B cell (primary cell): ENCODE measurements at regions not wholly inside any gene's neighbourhood (a gene's known extent, or its start where the extent isn't known, plus 50 kb on each side); places are given as distances from the start of the nearest gene placed in this dataset.

ENCODE experiments used
- ATAC-seq: fragments of 200-7000 bp; cut with Tn5 transposase; one replicate; pipeline ENCODE4 v1.10.0; 2021; ENCODE audit warnings: low read depth, mild to moderate bottlenecking, moderate number of reproducible peaks, moderate library complexity
- CTCF ChIA-PET: fragments of 350-600 bp; sonication (Branson Sonifier 250); formaldehyde crosslinking; loops from one replicate; lab custom pipeline; 2021; ENCODE audit warnings: antibody characterized with exemption, inconsistent platforms; lab: Charles Lee
- POLR2A ChIA-PET: fragments of 350-600 bp; sonication (Branson Sonifier 250); formaldehyde crosslinking; loops from one replicate; lab custom pipeline; 2021; ENCODE audit warnings: antibody characterized with exemption; lab: Charles Lee
- DNase-seq: peaks from one replicate; pipeline ENCODE4 v3.0.0; 2013
- H2AFZ ChIP-seq: 2 replicates; pipeline ENCODE4 v1.6.1; 2012; ENCODE audit warnings: mild to moderate bottlenecking, low read depth, low read length; ENCODE audit not compliant: insufficient read depth, poor library complexity, severe bottlenecking
- H3K27ac ChIP-seq, 2 donors: 1 replicate in 1 of 2; 2 replicates in 1 of 2; pipeline ENCODE4 v1.5.1; 2012 to 2013; ENCODE audit warnings: low read length in 2 of 2, mild to moderate bottlenecking in 2 of 2, moderate library complexity in 1 of 2
- H3K27me3 ChIP-seq, 4 experiments: fragments of 200-600 bp in 1 of 4; sonication (generic) in 1 of 4; replicated peaks in 1 of 4; 1 replicate in 2 of 4; 2 replicates in 2 of 4; pipeline versions ENCODE4 v1.6.1 to v1.7.0; 2013 to 2016; ENCODE audit warnings: low read length in 3 of 4, mild to moderate bottlenecking in 2 of 4, mixed read lengths in 1 of 4, moderate library complexity in 1 of 4; ENCODE audit not compliant: insufficient read depth in 4 of 4, control insufficient read depth in 3 of 4; ENCODE audit errors: control extremely low read depth in 1 of 4
- H3K36me3 ChIP-seq, 2 experiments: replicated peaks in 1 of 2; 1 replicate in 1 of 2; 2 replicates in 1 of 2; pipeline versions ENCODE4 v1.6.1 to v1.7.1; 2013; ENCODE audit warnings: low read length in 1 of 2; ENCODE audit not compliant: insufficient read depth in 2 of 2, control insufficient read depth in 1 of 2; ENCODE audit errors: control extremely low read depth in 1 of 2, extremely low read depth in 1 of 2
- H3K4me1 ChIP-seq, 2 donors: fragments of 200-600 bp in 1 of 2; sonication (generic) in 1 of 2; 1 replicate in 1 of 2; 2 replicates in 1 of 2; pipeline versions ENCODE4 v1.5.1 to v1.6.1; 2013 to 2017; ENCODE audit warnings: low read length in 2 of 2; ENCODE audit not compliant: control insufficient read depth in 2 of 2, insufficient read depth in 2 of 2
- H3K4me2 ChIP-seq: replicated peaks from 2 replicates; pipeline ENCODE3; 2012; ENCODE audit warnings: mild to moderate bottlenecking, low read depth, low read length; ENCODE audit not compliant: poor library complexity, severe bottlenecking
- H3K4me3 ChIP-seq, 5 experiments: fragments of 200-600 bp in 1 of 5; sonication (generic) in 1 of 5; 1 replicate in 3 of 5; 2 replicates in 2 of 5; pipeline versions ENCODE4 v1.5.1 to v1.7.0; 2011 to 2016; ENCODE audit warnings: low read length in 4 of 5, mild to moderate bottlenecking in 4 of 5, low read depth in 2 of 5, control low read depth in 1 of 5, moderate library complexity in 1 of 5; ENCODE audit not compliant: insufficient read depth in 1 of 5; ENCODE audit errors: control extremely low read depth in 1 of 5, extremely low read depth in 1 of 5
- H3K79me2 ChIP-seq: fragments of 200-600 bp; sonication (generic); one replicate; pipeline ENCODE4 v1.6.0; 2016; ENCODE audit warnings: low read length; ENCODE audit not compliant: control insufficient read depth, insufficient read depth
- H3K9ac ChIP-seq: fragments of 200-600 bp; sonication (generic); 2 replicates; pipeline ENCODE4 v1.6.1; 2017; ENCODE audit warnings: mild to moderate bottlenecking, low read length, moderate library complexity
- H3K9me3 ChIP-seq, 3 donors: one replicate each; pipeline versions ENCODE4 v1.6.1 to v1.7.1; 2013; ENCODE audit warnings: low read length in 2 of 3; ENCODE audit not compliant: control insufficient read depth in 2 of 3, insufficient read depth in 1 of 3; ENCODE audit errors: control extremely low read depth in 1 of 3
- H4K20me1 ChIP-seq: 2 replicates; pipeline ENCODE4 v1.6.0; 2012; ENCODE audit warnings: mild to moderate bottlenecking, low read length; ENCODE audit not compliant: insufficient read depth, control insufficient read depth, poor library complexity, severe bottlenecking
- H3K27ac Mint-ChIP-seq: one replicate; pipeline ENCODE4 v1.8.0; 2021; ENCODE audit warnings: mixed read lengths
- H3K27me3 Mint-ChIP-seq: one replicate; pipeline ENCODE4 v1.8.0; 2021; ENCODE audit warnings: mixed read lengths
- H3K4me1 Mint-ChIP-seq: one replicate; pipeline ENCODE4 v1.8.0; 2021; ENCODE audit warnings: mixed read lengths
- H3K4me3 Mint-ChIP-seq: one replicate; pipeline ENCODE4 v1.8.0; 2021; ENCODE audit warnings: mixed read lengths
- H3K9me3 Mint-ChIP-seq: one replicate; pipeline ENCODE4 v1.8.0; 2022; ENCODE audit warnings: mixed read lengths; ENCODE audit not compliant: insufficient read depth
- EZH2 ChIP-seq: IDR thresholded peaks from 2 replicates; pipeline ENCODE4 v1.6.1; 2012; ENCODE audit warnings: borderline replicate concordance, low read depth, mild to moderate bottlenecking, moderate library complexity, low read length; ENCODE audit not compliant: insufficient read depth, poor library complexity, severe bottlenecking
- WGBS: methylation state at CpG from one replicate; pipeline ENCODE4 v1.1.5; 2013; ENCODE audit warnings: missing lambda C conversion rate; ENCODE audit not compliant: insufficient coverage; 5-methylcytosine and 5-hydroxymethylcytosine counted together
- intact Hi-C: fragments of 100-400 bp; cut with micrococcal nuclease; formaldehyde crosslinking; loops from one replicate; pipeline ENCODE4 v1.10.0; 2022
- TF ChIP-seq, protein P1 (sequence below): fragments of 200-600 bp; IDR thresholded peaks from one replicate; pipeline ENCODE4 v1.8.0; 2022; ENCODE audit warnings: antibody characterized with exemption, mild to moderate bottlenecking

DNA sequence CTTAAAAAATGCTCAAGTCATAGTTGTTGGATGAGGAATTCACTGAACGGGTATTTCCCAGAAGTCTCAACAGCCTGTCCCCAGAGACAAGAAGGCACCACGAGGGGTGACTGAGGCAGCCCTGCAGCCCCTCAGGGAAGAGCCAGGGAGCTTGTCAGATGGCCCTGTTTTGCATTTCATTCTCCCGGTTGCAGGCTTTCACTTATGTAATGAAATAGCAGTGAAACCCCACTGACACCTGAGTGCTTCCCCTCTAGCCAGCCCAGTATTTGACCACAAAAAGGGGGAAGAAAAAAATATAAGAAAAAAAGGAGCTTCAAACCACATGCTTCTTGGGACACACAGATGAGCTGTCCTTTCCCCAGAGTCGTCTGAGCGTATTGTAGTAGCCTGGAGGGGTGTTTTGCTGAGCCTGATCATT lies 75.3 kb upstream of the IL12B start:
- no peak overlapping the region for H2AFZ ChIP-seq
- ATAC-seq (peak; percentile 69), DNase-seq (peak; percentile 55)
- intact Hi-C loops, result no loop called here
- H3K27ac ChIP-seq, result no peak overlapping the region
- no peak overlapping the region for H3K4me3 ChIP-seq
- TF ChIP-seq EZH2, result no peak
- Mint-ChIP-seq H3K27me3 (no peaks in the 10 kb centered on the region), H3K9me3 (no peaks in the 10 kb centered on the region), H3K4me3 (peak overlapping the region; percentile 11), H3K27ac (no peak overlapping the region), H3K4me1 (peaks cover 27% of the 10 kb centered on the region)
- H3K9ac ChIP-seq, result no peak overlapping the region
- H3K27me3 ChIP-seq, result peaks cover 0 to 5% (median 0%) of the 10 kb centered on the region in 4 experiments
- no peaks in the 10 kb centered on the region for H3K9me3 ChIP-seq
- ChIA-PET POLR2A (no interaction called here), CTCF (no interaction called here)
- peak overlapping the region; percentile 20 for H3K4me2 ChIP-seq
- no peaks in the 10 kb centered on the region for H4K20me1 ChIP-seq
- no peaks in the 10 kb centered on the region for H3K36me3 ChIP-seq
- H3K4me1 ChIP-seq, result peaks cover 7 to 11% of the 10 kb centered on the region in 2 donors
- H3K79me2 ChIP-seq, result no peaks in the 10 kb centered on the region
- 0% methylated on average over 2 of the region's 5 CpGs for WGBS

DNA sequence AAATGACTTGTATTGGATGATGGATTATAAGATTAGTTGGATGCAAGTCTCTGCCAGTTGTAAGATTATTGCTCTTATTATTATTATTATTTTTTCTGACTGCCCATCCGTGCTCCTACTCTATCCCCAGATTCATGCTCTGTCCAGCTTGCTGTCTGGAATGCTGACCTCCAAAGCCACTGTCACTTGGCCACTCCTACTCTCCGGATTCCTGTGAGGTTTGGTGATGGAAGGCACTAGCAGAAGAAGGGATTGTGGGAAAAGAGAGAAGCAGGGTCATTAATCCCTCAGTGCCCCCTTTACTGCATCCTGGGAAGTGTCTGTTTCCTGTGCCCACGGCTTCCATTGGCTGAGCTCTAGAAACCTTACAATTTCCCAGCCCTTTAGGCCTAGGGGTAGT lies 76.3 kb upstream of the IL12B start:
- intact Hi-C loops, result no loop called here
- peaks cover 0 to 5% (median 0%) of the 10 kb centered on the region in 4 experiments for H3K27me3 ChIP-seq
- POLR2A ChIA-PET, result no interaction called here
- no CpG with 5 or more reads among the region's 3 CpGs for WGBS
- DNase-seq, result no peak
- H4K20me1 ChIP-seq, result no peaks in the 10 kb centered on the region
- Mint-ChIP-seq H3K4me3 (no peak overlapping the region), H3K4me1 (peaks cover 27% of the 10 kb centered on the region), H3K9me3 (no peaks in the 10 kb centered on the region), H3K27ac (no peak overlapping the region), H3K27me3 (no peaks in the 10 kb centered on the region)
- no peak overlapping the region for H3K9ac ChIP-seq
- H3K4me1 ChIP-seq, result peaks cover 7 to 12% of the 10 kb centered on the region in 2 donors
- no peak for TF ChIP-seq EZH2
- TF ChIP-seq, protein P1, sequence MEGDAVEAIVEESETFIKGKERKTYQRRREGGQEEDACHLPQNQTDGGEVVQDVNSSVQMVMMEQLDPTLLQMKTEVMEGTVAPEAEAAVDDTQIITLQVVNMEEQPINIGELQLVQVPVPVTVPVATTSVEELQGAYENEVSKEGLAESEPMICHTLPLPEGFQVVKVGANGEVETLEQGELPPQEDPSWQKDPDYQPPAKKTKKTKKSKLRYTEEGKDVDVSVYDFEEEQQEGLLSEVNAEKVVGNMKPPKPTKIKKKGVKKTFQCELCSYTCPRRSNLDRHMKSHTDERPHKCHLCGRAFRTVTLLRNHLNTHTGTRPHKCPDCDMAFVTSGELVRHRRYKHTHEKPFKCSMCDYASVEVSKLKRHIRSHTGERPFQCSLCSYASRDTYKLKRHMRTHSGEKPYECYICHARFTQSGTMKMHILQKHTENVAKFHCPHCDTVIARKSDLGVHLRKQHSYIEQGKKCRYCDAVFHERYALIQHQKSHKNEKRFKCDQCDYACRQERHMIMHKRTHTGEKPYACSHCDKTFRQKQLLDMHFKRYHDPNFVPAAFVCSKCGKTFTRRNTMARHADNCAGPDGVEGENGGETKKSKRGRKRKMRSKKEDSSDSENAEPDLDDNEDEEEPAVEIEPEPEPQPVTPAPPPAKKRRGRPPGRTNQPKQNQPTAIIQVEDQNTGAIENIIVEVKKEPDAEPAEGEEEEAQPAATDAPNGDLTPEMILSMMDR, result no peak
- H2AFZ ChIP-seq, result no peak overlapping the region
- no peak overlapping the region for H3K4me2 ChIP-seq
- CTCF ChIA-PET, result no interaction called here
- no peak for ATAC-seq
- H3K4me3 ChIP-seq, result no peak overlapping the region
- no peaks in the 10 kb centered on the region for H3K79me2 ChIP-seq
- H3K36me3 ChIP-seq, result no peaks in the 10 kb centered on the region
- H3K9me3 ChIP-seq, result no peaks in the 10 kb centered on the region
- no peak overlapping the region for H3K27ac ChIP-seq
